Left colon (tissue), 2 donors: ENCODE measurements at regions not wholly inside any gene's neighbourhood (a gene's known extent, or its start where the extent isn't known, plus 50 kb on each side); places are given as distances from the start of the nearest gene placed in this dataset.
"Not testable (repeated sequence)": the region's sequence is repeated elsewhere in the genome, so short reads cannot be mapped to it uniquely, and the experiment has no call there.

Experiments
- ATAC-seq: fragments of 200-7000 bp; cut with Tn5 transposase; one replicate; pipeline ENCODE4 v1.9.1; 2020; ENCODE audit warnings: mild to moderate bottlenecking, moderate library complexity
- DNase-seq, 2 donors: peaks; one replicate each; pipeline ENCODE4 v3.0.0-alpha.2; 2020
- intact Hi-C, 2 donors: fragments of 100-400 bp; cut with DNase I in 1 of 2; cut with micrococcal nuclease in 1 of 2; formaldehyde crosslinking; loops; one replicate each; pipeline versions ENCODE4 v1.11.2 to v1.14.0; 2022; cut with DNase I, micrococcal nuclease
- donor health status: DM: no; HTN: no; CAD: no.
- donor health status: DM: yes; HTN: yes; CAD: no.

GRCh38 chr16:61083711-61084110 is 952.5 kb downstream of the CDH8 start:
- intact Hi-C loops: no loop called here
- ATAC-seq (no peak), DNase-seq (no peak)

DNA sequence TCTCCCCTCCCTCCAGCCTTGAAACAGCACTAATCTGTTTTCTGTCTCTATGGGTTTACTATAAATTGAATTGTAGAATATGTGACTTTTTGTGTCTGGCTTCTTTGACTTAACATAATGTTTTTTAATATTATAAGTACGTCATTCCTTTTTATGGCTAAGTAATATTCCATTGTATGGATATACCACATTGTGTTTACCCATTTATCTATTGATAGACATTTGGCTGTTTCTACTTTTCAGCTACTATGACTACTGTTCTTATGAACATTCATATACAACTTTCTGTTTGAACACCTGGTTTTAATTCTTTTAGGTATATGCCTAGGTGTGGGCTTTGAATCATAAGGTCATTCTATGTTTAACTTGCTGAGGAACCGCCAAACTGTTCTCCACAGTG is 961.9 kb downstream of the CDH8 start:
- ATAC-seq: no peak
- intact Hi-C loops: no loop called here
- DNase-seq: no peak

DNA sequence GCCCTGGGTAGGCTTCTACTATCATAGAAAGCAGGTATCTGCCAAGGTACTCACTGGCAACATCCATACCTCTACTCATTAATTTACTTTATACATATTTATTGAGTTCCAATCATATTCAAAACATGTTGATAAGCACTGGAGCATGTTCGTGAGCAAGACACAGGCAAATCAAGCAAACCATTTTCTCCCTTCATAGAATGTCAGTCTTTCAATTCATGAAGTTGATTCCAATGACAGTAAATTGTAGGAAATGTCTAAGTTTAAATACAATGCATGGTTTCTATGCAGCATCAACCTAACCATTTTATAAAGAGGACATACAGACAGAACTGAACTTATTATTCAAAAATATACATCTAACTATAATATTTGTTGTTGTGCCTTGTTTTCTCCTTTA is 978.6 kb downstream of the CDH8 start:
- ATAC-seq (no peak), DNase-seq (no peak)
- intact Hi-C loops: no loop called here

DNA sequence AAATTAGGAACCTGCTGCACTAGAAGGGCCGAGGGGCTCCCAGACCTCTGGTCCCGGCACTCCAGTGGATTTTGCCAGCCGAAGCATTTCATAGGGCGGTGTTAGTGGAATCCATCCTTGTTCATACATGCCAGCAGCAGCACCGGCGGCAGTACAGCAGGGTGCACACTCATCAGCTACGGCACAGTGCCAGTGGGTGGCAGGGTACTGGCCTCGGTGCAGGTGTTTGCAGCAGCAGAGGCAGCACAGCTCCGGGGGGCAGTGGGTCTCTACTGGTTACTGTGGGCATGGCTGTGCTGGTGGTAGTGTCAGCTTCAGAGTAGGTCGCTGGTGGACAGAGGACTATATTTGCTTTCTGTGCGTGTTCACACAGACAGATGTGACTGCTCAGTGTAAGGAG is 985.7 kb downstream of the CDH8 start:
- intact Hi-C loops: no loop called here
- ATAC-seq: no peak
- no peak for DNase-seq

GRCh38 chr16:61045931-61046330 is 990.3 kb downstream of the CDH8 start:
- no peak for DNase-seq
- intact Hi-C loops: no loop called here

DNA sequence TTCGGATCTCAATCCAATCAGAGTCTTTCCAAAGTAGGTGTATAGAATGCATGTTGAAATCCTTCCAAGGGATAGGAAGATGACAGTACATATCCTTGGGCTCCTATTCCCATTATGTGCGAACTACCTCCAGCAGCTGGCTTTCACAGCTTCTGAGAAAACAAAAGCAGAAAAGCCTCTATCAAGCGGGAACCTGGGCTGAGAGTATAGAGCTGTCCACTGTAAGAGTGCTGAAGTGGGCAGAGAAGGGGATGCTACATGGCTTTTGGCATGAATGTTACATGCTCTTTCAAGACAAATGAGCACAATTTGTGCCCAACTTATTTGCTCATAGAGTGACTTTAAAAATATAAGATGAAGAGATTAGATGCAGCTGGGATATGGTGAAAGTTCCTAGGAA is 993.5 kb downstream of the CDH8 start:
- ATAC-seq (no peak), DNase-seq (no peak)
- intact Hi-C loops: no loop called here

More at GRCh38 chr16:61045931-61046330, 990.3 kb downstream of the CDH8 start:
- ATAC-seq: no peak

- ATAC-seq (no peak), DNase-seq (no peak)
- intact Hi-C loops: no loop called here
These were observed 1005.6 kb downstream of the CDH8 start for GRCh38 chr16:61030616-61031015.

DNA sequence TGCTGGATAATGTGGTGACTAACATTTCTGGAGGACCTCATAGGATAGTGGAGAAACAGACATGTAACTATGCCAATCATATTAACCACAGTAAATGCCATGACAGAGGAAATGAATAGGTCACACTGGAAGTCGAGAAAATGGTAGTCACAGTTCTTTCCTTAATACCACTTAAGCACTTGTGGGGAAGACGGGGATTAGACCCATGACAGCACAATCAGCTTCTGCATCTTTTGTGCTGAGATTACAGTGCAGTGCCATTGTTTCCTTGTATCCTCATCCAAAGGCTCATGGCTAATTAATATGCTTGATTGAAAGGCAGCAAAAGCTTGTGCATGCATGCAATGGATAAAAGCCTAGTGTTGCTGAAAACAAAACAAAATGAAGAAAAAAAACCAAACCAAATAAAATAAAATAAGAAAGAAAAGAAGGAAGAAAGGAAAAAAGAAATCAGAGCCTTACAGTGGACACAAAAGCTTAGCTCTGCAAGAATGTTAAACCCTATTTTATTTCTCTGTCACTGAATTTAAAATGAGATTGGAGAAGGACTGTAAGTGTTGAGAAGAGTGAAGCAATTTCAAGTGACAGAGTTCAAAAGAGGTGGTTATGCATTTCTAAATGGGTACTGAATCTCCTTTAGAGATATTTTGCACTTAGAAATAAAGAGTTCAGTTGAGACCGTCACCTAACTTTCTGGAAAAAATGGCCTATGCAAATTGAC is 1011.9 kb downstream of the CDH8 start:
- ATAC-seq: no peak
- intact Hi-C loops: no loop called here

GRCh38 chr16:61014869-61015268 is 1021.4 kb downstream of the CDH8 start:
- ATAC-seq (no peak), DNase-seq (no peak)
- intact Hi-C loops: no loop called here

More for the DNA sequence above, 1011.9 kb downstream of the CDH8 start:
- no peak for DNase-seq

- ATAC-seq (no peak), DNase-seq (no peak)
- intact Hi-C loops: no loop called here
These were observed 1028.5 kb downstream of the CDH8 start for GRCh38 chr16:61007694-61008093.

DNA sequence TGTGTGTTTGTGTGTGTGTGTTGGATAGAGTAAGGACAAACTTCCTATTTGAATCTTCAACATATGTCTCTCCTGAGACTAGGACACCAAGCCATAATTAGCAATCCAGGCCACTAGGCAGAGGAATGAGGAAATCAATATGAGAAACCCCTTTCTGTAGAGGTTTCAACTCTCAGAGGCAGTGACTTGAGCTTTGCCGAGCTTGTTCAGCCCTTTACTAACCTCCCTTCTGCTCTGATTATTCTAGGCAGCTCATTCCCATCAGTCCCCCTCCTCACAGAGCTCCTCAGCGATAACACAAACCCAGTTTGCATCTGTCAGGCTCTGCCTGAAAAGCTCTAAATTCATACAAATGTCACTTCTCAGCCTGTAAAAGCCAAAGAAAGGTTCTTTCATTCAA is 1030.3 kb downstream of the CDH8 start:
- DNase-seq: no peak
- intact Hi-C loops: no loop called here
- ATAC-seq: no peak

DNA sequence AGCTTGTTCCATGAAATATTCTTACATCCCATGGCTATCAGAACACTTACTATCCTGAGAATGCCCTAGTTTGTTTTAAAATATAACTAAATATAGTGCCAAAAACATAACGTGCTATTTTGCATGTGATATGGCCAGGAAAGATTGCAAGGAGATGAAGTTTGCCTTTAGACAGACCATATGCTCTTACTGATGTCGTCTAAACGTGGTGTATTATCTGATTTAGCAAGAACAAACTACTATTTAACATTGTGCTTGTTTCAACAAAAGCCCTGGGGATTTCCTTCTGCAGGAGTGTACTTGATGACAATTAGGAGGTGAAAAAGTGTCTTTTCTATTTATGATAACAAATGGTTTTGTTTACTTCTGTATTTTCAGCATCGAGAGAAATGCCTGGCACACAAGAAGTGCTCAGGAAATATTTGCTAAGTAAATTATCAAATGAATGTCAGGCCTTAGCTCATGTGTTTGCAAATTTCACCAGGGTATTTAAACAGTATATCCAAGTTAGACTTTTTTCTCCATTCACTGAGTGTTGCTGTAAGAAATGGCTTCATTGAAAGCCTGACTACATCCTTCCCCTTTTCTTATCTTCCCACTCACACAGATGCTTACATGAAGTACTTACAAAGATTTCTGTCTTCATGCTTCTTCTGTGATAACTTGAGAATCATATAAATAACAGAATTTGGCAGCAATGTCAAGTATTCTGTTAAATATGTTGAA is 1033.6 kb downstream of the CDH8 start:
- intact Hi-C loops: no loop called here
- ATAC-seq (no peak), DNase-seq (no peak)

- DNase-seq (no peak), ATAC-seq (no peak)
- intact Hi-C loops: no loop called here
These were observed 1044.4 kb downstream of the CDH8 start for GRCh38 chr16:60991886-60992285.

DNA sequence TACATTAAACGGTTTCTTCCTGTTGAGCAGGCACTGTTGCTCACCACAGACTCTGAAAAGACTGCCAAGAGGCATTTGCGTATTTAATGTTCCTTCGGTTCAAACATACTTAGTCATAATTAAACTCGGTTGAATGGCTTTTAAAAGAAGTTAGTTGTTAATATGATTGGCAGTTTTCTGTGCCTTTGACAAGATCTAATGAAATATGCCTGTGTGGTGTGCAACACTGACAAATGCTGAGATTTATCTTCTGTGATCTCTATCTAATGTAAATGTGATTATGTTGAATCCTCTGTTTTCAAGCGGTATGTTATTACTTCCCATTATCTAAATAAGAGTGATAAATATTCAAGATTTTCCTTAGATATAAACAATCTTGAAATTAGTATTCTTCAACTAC is 1046.6 kb downstream of the CDH8 start:
- ATAC-seq: no peak
- DNase-seq: no peak
- intact Hi-C loops: no loop called here

GRCh38 chr16:60979119-60979518 is 1057.1 kb downstream of the CDH8 start:
- DNase-seq (no peak), ATAC-seq (no peak)
- intact Hi-C loops: no loop called here

- intact Hi-C loops: no loop called here
These were observed 1086.4 kb downstream of the CDH8 start for GRCh38 chr16:60949800-60950199.

DNA sequence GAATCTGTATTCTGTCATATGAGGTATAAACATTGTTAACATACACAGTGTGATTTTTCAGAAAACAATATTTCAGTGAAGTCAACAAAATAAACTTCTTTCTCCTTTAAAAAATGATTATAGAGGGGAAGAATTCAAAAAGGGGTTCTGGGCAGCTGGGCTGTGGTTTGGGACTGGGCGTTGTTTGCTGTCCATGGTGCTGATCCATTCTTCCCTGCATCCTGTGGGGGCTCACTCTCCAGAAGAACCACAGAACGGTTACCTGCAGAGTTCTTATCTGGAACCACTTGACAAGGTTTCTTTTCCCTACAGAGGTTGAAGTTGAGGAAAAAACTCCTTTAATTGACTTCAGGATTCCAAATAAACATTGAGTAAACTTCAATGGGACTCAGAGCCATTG is 1091.0 kb downstream of the CDH8 start:
- ATAC-seq: no peak
- intact Hi-C loops: no loop called here
- no peak for DNase-seq

More at GRCh38 chr16:60949800-60950199, 1086.4 kb downstream of the CDH8 start:
- no peak for ATAC-seq
- DNase-seq: no peak

DNA sequence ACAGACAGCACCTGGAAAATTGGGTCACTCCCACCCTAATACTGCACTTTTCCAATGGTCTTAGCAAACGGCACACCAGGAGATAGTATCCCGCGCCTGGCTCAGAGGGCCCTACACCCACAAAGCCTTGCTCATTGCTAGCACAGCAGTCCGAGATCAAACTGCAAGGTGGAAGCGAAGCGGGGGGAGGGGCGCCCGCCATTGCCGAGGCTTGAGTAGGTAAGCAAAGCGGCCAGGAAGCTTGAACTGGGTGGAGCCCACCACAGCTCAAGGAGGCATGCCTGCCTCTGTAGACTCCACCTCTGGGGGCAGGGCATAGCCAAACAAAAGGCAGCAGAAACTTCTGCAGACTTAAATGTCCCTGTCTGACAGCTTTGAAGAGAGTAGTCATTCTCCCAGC is 1100.0 kb downstream of the CDH8 start:
- DNase-seq, ATAC-seq, intact Hi-C loops: not testable (repeated sequence)

- ATAC-seq (no peak), DNase-seq (no peak)
- intact Hi-C loops: no loop called here
These were observed 1103.6 kb downstream of the CDH8 start for GRCh38 chr16:60932600-60932999.

DNA sequence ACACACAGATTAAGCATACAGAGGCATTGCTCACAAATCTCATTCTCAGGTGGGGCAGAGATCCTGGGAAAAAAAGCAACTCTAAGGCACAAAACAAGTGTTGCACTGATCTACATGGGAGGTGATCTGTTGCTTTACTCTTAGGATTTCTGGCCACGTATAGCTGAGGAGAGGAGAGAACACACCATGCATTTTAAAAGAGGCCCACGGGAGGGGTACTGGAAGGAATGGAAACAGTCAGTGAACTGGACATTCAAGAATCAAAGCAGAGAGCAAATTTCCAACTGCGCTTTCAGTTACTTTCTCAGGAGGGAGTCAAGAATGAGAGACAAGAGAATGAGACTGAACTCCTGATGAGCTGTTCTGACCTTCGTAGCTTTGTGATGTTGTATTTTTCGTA is 1105.9 kb downstream of the CDH8 start:
- ATAC-seq: no peak
- intact Hi-C loops: no loop called here
- DNase-seq: no peak

GRCh38 chr16:60922920-60923319 is 1113.3 kb downstream of the CDH8 start:
- DNase-seq (no peak), ATAC-seq (no peak)
- intact Hi-C loops: no loop called here
